ENCODE measurements at regions not wholly inside any gene's neighbourhood (a gene's known extent, or its start where the extent isn't known, plus 50 kb on each side); places are given as distances from the start of the nearest gene placed in this dataset.

GRCh38 chr18:34549367-34549766, 160.7 kb upstream of the DTNA start:
- TF ChIP-seq HOXA7 (CRISPR knock-in tag; IDR thresholded peaks at IDR 0.05; ENCODE audit: borderline replicate concordance) (no peak), ZNF26 (tag by site-specific recombination; IDR thresholded peaks at IDR 0.05) (no peak), SP2 (tag by site-specific recombination; IDR thresholded peaks at IDR 0.05) (no peak)
- TF ChIP-seq, protein P1, sequence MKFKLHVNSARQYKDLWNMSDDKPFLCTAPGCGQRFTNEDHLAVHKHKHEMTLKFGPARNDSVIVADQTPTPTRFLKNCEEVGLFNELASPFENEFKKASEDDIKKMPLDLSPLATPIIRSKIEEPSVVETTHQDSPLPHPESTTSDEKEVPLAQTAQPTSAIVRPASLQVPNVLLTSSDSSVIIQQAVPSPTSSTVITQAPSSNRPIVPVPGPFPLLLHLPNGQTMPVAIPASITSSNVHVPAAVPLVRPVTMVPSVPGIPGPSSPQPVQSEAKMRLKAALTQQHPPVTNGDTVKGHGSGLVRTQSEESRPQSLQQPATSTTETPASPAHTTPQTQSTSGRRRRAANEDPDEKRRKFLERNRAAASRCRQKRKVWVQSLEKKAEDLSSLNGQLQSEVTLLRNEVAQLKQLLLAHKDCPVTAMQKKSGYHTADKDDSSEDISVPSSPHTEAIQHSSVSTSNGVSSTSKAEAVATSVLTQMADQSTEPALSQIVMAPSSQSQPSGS (tag by site-specific recombination; IDR thresholded peaks at IDR 0.05; ENCODE audit: low read depth), result no peak

All from HEK293 (cell line).